AG09309 (cell line): ENCODE measurements at regions not wholly inside any gene's neighbourhood (a gene's known extent, or its start where the extent isn't known, plus 50 kb on each side); places are given as distances from the start of the nearest gene placed in this dataset.

Source experiments
- DNase-seq: peaks from one replicate; pipeline ENCODE4 v3.0.0-alpha.2; 2010; ENCODE audit warnings: low read depth
- H3K4me3 ChIP-seq: 2 replicates; pipeline ENCODE4 v1.5.1; 2011; ENCODE audit warnings: mild to moderate bottlenecking, low read depth, low read length, moderate library complexity; ENCODE audit not compliant: control insufficient read depth
- TF ChIP-seq, protein P1 (sequence below): IDR thresholded peaks from 2 replicates; pipeline ENCODE4 v1.5.1; 2011; ENCODE audit warnings: mild to moderate bottlenecking, low read depth, low read length, inconsistent platforms; ENCODE audit not compliant: insufficient read depth, control insufficient read depth; ENCODE audit errors: missing control alignments

DNA sequence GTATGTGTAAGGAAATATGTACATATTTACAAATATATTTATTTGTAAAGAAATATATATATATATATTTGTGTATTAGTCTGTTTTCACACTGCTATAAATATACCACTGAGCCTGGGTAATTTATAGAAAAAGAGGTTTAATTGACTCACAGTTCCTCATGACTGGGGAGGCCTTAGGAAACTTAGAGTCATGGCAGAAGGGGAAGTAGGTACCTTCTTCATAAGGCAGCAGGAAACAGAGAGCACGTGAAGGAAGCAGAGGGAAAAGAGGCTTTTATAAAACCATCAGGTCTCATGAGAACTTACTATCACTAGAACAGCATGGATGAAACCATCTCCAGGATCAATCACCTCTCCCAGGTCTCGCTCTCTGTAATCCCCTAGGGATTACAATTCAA is 644.5 kb upstream of the HS3ST5 start:
- DNase-seq = no peak
- H3K4me3 ChIP-seq = no peak overlapping the region
- TF ChIP-seq, protein P1, sequence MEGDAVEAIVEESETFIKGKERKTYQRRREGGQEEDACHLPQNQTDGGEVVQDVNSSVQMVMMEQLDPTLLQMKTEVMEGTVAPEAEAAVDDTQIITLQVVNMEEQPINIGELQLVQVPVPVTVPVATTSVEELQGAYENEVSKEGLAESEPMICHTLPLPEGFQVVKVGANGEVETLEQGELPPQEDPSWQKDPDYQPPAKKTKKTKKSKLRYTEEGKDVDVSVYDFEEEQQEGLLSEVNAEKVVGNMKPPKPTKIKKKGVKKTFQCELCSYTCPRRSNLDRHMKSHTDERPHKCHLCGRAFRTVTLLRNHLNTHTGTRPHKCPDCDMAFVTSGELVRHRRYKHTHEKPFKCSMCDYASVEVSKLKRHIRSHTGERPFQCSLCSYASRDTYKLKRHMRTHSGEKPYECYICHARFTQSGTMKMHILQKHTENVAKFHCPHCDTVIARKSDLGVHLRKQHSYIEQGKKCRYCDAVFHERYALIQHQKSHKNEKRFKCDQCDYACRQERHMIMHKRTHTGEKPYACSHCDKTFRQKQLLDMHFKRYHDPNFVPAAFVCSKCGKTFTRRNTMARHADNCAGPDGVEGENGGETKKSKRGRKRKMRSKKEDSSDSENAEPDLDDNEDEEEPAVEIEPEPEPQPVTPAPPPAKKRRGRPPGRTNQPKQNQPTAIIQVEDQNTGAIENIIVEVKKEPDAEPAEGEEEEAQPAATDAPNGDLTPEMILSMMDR = no peak

DNA sequence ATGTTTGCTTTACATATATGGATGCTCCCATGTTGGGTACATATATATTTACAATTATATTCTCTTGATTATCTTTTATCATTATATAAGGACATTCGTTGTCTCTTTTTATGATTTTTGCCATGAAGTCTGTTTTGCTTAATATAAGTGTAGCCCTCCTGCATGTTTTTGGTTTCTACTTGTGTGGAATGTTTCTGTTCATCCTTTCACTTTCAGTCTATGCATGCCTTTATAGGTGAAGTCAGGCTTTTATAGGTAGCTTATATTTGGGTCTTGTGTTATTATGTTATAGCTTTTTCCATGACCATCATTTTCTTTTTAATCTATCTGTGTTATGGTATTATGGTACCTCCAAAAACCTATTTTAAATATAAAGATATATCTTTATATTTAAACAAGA is 612.5 kb upstream of the HS3ST5 start:
- TF ChIP-seq, protein P1 = no peak
- H3K4me3 ChIP-seq = no peak overlapping the region
- no peak for DNase-seq

DNA sequence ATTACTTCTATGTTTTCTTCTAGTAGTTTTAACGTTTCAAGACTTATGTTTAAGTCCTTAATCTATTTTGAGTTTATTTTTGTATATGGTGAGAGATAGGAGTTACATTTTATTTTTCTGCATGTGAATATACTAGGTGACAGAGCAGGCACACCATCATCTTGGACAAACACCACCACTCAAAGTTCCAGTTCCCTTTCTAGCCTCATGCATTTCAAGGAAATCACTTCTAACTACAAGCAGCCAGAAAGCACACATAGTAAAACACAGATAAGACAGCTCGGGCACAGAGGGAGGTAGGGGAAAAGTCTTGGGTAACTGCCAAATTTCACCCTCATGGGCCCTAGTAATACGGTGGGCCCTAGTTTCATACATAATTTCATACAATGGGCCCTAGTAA is 609.4 kb upstream of the HS3ST5 start:
- DNase-seq = no peak
- TF ChIP-seq, protein P1 = no peak

DNA sequence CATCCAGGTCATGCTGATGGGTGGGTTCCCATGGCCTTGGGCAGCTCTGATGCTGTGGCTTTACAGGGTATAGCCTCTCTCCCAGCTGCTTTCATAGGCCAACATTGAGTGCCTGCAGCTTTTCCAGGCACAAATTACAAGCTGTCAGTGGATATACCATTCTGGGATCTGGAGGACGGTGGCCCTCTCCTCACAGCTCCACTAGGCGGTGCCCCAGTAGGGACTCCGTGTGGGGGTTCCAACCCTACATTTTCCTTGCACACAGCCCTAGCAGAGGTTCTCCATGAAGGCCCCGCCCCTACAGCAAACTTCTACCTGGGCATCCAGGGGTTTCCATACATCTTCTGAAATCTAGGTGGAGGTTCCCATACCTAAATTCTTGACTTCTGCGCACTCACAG is 602.6 kb upstream of the HS3ST5 start:
- no peak for DNase-seq
- TF ChIP-seq, protein P1 = no peak
- no peak overlapping the region for H3K4me3 ChIP-seq

More for the DNA sequence above, 609.4 kb upstream of the HS3ST5 start:
- no peak overlapping the region for H3K4me3 ChIP-seq

DNA sequence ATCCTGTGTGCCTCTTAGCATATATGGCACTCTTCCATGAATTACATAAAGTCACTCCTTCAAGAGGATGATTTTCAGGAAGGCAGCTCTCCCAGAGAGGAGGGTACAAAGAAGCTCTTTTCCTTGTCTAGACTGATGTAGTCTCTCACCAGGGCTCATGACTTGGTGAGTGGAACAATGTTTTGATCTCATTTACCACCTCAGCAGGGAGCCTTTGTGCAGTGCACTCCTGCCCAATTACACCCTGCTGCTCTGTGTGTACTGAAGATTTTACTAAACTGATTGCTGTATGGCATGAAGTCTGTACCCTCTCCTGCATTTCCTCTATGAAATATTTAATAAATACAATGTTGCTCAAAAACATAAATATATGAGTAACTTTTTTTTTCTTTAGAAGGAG is 598.3 kb upstream of the HS3ST5 start:
- TF ChIP-seq, protein P1 = no peak
- H3K4me3 ChIP-seq = no peak overlapping the region
- DNase-seq = no peak

DNA sequence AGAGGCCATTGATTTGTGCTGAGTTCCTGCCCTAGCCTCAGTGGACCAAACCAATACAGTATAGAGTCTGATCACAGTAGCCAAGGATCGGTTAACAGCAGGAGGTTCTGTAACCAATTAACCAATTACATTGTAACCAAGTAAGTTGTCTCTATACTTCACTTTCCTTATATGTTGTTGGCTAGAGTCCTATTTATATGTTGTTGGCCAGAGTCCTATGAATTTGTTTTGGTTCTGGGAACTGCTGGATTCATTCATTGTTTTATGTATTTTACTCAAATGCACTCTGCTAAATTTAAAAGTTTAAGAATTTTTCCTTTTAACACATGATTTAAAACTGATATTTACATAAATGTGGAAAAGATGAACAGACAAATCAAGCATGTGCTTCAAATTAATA is 597.4 kb upstream of the HS3ST5 start:
- TF ChIP-seq, protein P1 = no peak
- no peak for DNase-seq

DNA sequence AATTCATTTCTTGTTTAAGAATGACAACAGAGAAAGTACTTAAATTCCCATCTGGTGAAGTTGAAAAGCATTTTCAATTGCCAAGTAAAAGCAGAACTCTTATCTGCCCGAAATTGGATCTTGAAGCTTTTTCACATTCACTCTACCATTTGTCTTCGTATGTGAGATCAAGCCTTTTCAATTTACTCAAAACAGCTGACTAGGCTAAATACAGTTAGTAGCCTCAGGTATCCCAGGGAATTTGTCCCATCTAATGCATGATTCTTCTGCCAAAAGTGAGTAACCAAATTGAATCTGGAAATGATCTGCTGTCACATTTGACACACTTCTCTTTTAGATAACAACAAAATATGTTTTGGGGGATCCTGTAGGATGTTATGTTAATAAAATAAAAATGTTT is 596.8 kb upstream of the HS3ST5 start:
- TF ChIP-seq, protein P1 = no peak
- H3K4me3 ChIP-seq = no peak overlapping the region
- no peak for DNase-seq

More for the DNA sequence above, 597.4 kb upstream of the HS3ST5 start:
- no peak overlapping the region for H3K4me3 ChIP-seq
